ENCODE measurements at regions not wholly inside any gene's neighbourhood (a gene's known extent, or its start where the extent isn't known, plus 50 kb on each side); places are given as distances from the start of the nearest gene placed in this dataset.
A peak's percentile ranks its signal among the peaks of the same experiment; 100 is the strongest.
"Not testable (repeated sequence)": the region's sequence is repeated elsewhere in the genome, so short reads cannot be mapped to it uniquely, and the experiment has no call there.

DNA sequence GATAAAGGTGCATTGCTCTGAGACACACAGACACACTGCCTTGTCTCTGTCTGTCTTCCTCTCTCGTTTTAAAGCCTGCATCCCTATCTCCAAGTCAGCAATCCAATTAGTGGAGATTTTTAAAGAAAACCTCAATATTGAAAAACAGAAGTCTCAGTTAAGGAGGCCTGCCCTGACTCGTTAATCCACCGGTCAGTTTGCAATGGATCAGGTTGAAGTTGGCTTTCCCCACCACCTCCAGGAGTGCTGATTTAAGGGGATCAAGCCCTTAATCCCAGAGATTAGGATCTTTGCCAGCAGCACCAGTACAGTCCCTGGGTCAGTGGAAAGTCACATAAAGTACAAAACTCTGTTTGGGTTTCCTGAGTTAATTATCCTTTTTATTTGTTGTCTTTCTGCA is 271.1 kb upstream of the ASIC2 start:
- DNase-seq (ENCODE audit: low spot score), result no peak

- DNase-seq (ENCODE audit: low spot score), result no peak
Observed at GRCh38 chr17:33567223-33567622, 274.1 kb upstream of the ASIC2 start.

DNA sequence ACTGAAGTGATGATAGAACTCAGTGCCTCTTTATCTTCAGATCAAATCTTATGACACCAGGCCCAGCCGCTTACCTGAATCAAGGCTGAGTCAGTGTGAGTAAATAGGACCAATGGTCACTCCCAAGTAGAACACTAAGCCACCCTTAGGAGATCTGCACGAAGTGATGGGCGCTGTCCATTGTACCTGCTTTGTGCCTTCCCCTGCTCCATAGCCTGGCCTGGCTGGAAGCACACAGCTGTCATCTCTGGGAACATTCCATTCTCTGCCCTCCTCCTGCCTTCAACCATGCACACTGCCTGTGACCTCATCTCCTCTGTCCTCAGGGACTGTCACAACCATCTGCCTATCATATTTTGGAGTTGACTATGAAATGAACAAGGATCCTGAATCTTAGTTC is 279.5 kb upstream of the ASIC2 start:
- DNase-seq (ENCODE audit: low spot score), result peak; percentile 1

DNA sequence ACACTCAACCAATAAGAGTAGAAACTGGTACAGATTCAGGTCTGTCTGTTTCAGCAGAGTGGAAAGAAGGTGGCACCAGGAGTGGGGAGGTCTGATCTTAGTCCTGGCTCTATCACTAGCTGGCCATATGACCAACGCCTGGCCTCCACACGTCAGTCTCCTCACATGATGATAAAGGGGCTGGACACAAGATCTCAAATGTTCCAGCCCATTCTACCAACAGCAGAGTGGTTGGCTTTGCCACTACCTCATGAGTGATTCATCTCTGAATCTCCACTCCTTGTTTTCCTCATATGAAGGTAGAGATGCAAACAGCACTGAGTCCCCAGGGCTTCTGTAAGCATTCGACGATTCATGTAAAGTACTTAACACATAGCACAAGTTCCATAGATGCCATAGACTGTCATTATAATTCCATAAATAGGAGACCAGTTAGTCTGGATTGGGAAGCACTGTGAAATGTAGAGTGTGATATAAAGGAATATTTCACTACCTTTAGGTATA is 281.9 kb upstream of the ASIC2 start:
- no peak for DNase-seq (ENCODE audit: low spot score)

- not testable (repeated sequence) for DNase-seq (ENCODE audit: low spot score)
Observed at GRCh38 chr17:33579740-33580139, 286.6 kb upstream of the ASIC2 start.

DNA sequence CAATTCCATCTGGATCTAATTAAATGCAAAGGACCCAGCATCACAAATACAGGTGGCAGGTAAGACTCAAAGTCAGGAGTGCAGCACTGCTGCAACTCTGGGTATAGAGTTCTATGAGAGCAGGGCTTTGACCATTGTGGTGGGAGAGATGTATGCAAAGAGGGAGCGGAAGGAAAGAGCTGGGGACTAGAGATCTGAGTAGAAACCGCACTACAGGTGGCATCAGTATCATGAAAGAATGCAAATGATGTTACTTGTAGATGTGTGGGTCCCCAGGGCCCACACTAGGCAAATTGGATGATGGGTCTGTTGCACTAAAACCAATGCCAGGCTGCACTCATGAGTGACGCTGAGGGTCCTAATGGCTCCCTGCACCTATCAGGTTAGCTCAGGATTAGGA is 287.1 kb upstream of the ASIC2 start:
- DNase-seq (ENCODE audit: low spot score), result no peak

DNA sequence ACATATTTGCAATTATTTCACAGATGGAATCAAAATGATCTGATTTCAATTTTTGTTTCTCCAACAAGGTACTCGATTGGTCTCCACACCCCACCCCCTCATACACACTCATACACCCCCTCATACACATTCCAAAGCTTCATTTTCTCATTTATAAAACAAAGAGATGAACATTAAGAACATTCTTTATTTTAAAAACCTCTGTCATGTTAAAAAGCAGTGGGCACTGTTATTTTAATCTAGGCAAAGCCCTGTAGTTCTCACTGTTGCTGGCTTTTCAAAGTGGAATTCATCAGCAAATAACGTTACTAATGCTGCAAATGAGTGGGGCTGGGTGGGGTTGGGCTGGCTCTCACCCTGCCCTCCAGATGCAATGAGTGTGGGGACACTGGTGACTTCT is 289.6 kb upstream of the ASIC2 start:
- DNase-seq (ENCODE audit: low spot score), result no peak

DNA sequence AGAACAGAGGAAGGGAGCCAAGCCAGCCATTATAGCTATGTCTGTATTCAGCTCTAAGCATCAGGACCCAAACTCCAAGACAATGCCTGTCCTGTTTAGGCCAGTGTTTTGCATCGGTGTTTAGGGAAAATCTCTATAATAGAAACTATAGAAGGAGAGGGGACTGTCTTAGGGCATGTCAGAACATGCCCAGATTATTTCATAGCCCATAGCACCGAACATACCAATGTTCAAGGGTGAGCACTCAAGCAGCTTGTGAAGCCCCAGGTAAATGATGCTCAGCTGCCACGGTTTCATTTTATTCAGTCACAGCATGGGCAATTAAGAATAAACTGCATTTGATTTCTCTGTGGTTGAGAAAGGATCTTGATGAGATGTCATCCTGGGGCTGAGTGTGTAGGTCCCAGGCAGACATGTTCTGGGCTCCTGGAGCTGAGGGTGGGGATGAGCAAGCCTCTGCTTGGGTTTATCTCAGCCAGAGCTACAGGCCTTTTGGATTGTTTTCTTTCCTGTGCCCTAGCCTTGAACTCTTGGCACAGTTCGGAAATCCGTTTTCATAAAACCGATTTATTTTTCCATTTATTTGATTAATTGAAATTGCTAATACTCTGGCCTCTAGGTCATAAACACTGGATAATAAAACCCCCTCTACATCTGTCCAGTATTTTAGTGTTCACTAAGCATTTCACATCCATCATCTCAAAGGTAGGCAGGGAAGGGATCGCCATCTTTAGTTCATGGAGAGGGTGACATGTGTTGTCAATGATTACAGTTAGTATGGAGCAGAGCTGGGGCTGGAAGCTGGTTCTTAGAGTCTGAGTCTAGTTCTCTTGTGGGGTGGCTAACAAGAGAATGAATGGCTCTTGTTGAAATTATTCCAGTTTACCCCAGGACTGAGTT is 290.7 kb upstream of the ASIC2 start:
- DNase-seq (ENCODE audit: low spot score), result no peak

GRCh38 chr17:33593991-33594390 is 300.9 kb upstream of the ASIC2 start:
- DNase-seq (ENCODE audit: low spot score), result no peak

DNA sequence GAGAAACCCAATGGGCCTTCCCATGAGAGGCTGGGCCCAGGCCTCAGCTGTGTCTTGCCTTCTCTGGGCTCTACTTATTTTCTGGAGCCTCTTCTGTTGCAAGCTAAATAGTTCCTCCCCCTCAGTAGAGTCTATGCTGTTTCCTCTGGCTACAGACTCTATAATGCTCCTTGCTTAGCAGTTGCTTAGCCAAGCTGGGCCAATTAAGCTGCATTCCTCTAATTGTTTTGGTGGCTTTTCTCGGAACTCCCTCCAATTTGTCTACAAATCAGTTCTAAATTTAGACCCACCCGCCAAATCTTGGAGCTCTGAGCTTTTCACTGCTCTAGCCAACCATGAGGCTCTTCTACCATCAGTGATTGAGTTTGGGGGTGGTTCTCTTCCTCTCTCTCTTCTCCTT is 302.7 kb upstream of the ASIC2 start:
- DNase-seq (ENCODE audit: low spot score), result no peak

GRCh38 chr17:33596899-33597298 is 303.8 kb upstream of the ASIC2 start:
- DNase-seq (ENCODE audit: low spot score), result no peak

DNA sequence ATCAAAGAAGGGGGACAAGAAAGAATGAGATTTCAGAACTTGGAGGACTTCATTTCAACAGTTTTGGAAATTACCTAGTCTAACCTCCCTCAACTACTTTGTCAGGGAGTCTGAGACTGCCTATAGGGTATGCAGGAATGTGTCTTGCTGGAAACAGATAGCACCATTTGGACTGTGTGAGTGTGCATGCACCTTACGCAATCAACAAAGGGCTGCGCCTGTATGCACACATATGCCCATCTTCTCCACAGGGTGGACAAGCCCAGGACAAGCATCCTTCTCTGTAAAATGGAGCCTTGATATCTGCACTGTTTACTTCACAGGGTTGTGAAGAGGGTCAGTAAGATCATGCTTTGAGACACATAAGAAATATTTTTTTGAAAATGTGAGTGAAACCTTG is 305.7 kb upstream of the ASIC2 start:
- no peak for DNase-seq (ENCODE audit: low spot score)

DNA sequence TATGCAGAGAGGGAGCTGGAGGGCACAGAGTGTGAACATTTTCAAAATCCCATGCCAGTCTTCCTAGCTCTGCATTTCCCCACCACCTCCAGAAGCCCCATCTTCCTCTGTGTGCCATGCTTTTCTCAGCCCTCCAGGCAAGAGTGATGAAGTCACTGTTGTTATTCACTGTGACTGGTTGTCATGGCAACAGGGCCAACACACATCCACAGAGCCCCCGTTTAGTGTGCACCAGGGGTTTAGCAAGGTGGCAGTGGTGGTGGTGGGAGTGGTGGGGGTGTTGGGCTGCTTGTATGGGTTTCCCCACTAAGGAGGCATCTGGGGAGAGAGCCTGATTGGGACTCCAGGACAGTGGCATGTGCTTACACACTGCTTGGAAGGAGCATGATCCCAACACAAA is 309.9 kb upstream of the ASIC2 start:
- DNase-seq (ENCODE audit: low spot score), result no peak

- no peak for DNase-seq (ENCODE audit: low spot score)
Observed at GRCh38 chr17:33603789-33604188, 310.7 kb upstream of the ASIC2 start.

GRCh38 chr17:33611532-33611931 is 318.4 kb upstream of the ASIC2 start:
- no peak for DNase-seq (ENCODE audit: low spot score)

GRCh38 chr17:33615861-33616260 is 322.8 kb upstream of the ASIC2 start:
- no peak for DNase-seq (ENCODE audit: low spot score)

GRCh38 chr17:33623841-33624240 is 330.7 kb upstream of the ASIC2 start:
- no peak for DNase-seq (ENCODE audit: low spot score)

DNA sequence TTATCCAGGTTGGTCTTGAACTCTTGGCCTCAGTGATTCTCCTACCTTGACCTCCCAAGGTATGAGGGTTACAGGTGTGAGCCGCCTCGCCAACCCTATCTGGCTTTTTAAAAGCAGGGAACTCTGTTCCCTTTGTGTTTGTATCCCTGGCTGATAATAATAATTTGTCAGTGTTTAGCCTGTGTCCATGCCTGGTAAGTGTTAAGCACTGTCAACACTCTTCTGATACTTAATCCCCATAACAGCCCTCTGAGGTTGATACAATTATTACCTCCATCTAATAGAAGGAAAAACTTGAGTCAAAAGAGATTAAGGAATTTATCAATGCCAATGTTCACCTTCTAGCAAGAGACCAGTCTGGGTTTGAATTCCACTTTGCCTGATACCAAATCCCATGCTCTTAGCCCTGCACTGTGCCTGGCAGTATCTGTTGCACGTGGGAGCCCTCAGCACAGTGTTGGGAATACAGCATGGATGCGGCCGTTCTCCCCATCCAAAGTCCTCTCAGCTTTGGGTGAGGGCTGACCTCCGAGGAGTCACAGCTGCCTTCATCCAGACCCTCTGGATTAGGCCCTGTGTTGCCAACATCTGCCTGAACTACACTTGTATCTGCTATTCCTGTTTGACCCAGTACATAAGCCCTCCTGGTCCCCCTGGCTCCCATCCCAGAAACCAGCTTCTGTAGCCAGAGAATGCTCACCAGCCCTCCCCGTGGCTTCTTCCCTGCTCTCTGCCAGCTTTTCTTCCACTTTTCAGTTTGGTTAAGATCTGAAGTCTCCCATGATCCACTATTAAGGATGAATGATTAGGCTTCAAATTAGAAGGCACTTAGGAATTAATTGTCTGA is 335.6 kb upstream of the ASIC2 start:
- DNase-seq (ENCODE audit: low spot score), result no peak

DNA sequence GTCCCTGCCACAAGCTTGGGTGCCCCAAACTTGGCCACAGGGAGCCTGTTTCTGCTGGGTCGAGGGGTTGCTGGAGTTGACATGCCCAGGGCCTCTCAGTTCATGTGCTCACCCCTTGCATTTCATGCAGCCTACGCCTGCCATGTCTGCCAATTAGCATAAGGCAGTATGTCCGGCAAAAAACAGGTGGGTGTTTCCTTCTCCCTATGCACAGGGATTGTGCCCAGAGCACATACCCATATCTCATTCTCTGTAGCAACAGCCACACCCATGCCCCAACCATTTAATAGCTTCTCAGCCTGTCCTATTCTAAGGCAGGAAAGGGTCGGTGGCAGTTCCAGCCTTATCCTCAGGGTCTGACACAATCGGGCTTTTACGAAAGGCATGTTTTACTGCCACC is 340.4 kb upstream of the ASIC2 start:
- DNase-seq (ENCODE audit: low spot score), result no peak

GRCh38 chr17:33637534-33637933 is 344.4 kb upstream of the ASIC2 start:
- no peak for DNase-seq (ENCODE audit: low spot score)

- DNase-seq (ENCODE audit: low spot score), result no peak
Observed at GRCh38 chr17:33639103-33639880, 346.2 kb upstream of the ASIC2 start.

DNA sequence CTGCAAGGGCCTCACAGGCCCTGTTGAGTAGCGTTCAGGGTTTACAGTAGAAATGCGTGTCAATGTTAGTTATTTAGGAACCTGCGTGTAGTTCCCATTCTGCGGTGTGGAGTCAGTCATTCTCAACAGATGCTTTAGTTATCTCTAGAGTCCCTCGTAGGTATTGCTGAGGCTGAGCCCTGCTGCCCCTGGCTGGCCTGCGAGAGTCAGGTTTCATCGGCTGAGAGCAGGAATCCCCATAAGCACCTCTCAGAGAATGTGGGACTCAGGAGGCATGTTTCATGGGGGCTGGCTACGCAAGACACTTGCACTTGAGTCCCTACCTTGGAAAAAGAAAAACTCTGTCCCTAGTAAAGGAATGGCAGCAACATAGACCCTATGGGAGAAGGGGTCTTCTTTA is 347.5 kb upstream of the ASIC2 start:
- no peak for DNase-seq (ENCODE audit: low spot score)

Measured in LoVo (cell line).